PC-3 (cell line): ENCODE measurements at regions not wholly inside any gene's neighbourhood (a gene's known extent, or its start where the extent isn't known, plus 50 kb on each side); places are given as distances from the start of the nearest gene placed in this dataset.

ENCODE experiments used
- ATAC-seq: fragments of 200-7000 bp; cut with Tn5 transposase; 2 replicates; pipeline ENCODE4 v1.9.1; 2020; ENCODE audit warnings: mild to moderate bottlenecking, moderate library complexity
- BruUV-seq: library from RNA; stranded (reverse); fragments of 400-500 nt; replicated peaks from 2 replicates; lab custom pipeline; 2021; lab: Mats Ljungman, UMichigan
- CTCF ChIA-PET: fragments of 300-600 bp; sonication (Branson Sonifier 250); formaldehyde crosslinking; loops from one replicate; lab custom pipeline; 2022; ENCODE audit warnings: antibody characterized with exemption; lab: Charles Lee
- POLR2A ChIA-PET: fragments of 300-600 bp; sonication (Branson Sonifier 250); formaldehyde crosslinking; loops from one replicate; lab custom pipeline; 2022; ENCODE audit warnings: antibody characterized with exemption; ENCODE audit not compliant: unreplicated experiment; lab: Charles Lee
- DNase-seq: peaks from one replicate; pipeline ENCODE4 v3.0.0-alpha.2; 2015
- H2AFZ ChIP-seq: fragments of 300-600 bp; sonication (generic); 2 replicates; pipeline ENCODE4 v1.6.0; 2016; ENCODE audit warnings: antibody characterized with exemption, low read length
- H3F3A ChIP-seq: fragments of 300-600 bp; sonication (generic); one replicate; pipeline ENCODE4 v1.6.0; 2017; ENCODE audit warnings: antibody characterized with exemption, low read length, control low read depth, mild to moderate bottlenecking; ENCODE audit not compliant: unreplicated experiment
- H3K27ac ChIP-seq: fragments of 300-600 bp; sonication (generic); 2 replicates; pipeline ENCODE4 v1.5.1; 2016; ENCODE audit warnings: mild to moderate bottlenecking, low read length
- H3K27me3 ChIP-seq: fragments of 300-600 bp; sonication (generic); 2 replicates; pipeline ENCODE4 v1.6.1; 2016; ENCODE audit warnings: low read length, mixed read lengths
- H3K36me3 ChIP-seq: fragments of 300-600 bp; sonication (generic); 2 replicates; pipeline ENCODE4 v1.6.1; 2016; ENCODE audit warnings: low read depth, mixed run types, low read length, mixed read lengths
- H3K4me1 ChIP-seq: fragments of 300-600 bp; sonication (generic); 2 replicates; pipeline ENCODE4 v1.5.1; 2016; ENCODE audit warnings: low read length; ENCODE audit not compliant: insufficient read depth
- H3K4me2 ChIP-seq: fragments of 300-600 bp; sonication (generic); 2 replicates; pipeline ENCODE4 v1.6.0; 2016; ENCODE audit warnings: low read length
- H3K4me3 ChIP-seq: fragments of 300-600 bp; sonication (generic); 2 replicates; pipeline ENCODE4 v1.5.1; 2016; ENCODE audit warnings: mild to moderate bottlenecking, low read length, mixed read lengths
- H3K79me2 ChIP-seq: fragments of 300-600 bp; sonication (generic); 2 replicates; pipeline ENCODE4 v1.6.1; 2017; ENCODE audit warnings: low read length, mixed read lengths
- H3K9ac ChIP-seq: fragments of 300-600 bp; sonication (generic); 2 replicates; pipeline ENCODE4 v1.6.0; 2016; ENCODE audit warnings: mild to moderate bottlenecking, low read length
- H3K9me2 ChIP-seq: fragments of 300-600 bp; sonication (generic); replicated peaks from 2 replicates; pipeline ENCODE4 v1.6.1; 2016; ENCODE audit warnings: mixed run types, low read length, mixed read lengths
- H3K9me3 ChIP-seq: fragments of 300-600 bp; sonication (generic); 2 replicates; pipeline ENCODE4 v1.6.1; 2016; ENCODE audit warnings: low read length, mixed read lengths
- H4K20me1 ChIP-seq: fragments of 300-600 bp; sonication (generic); 2 replicates; pipeline ENCODE4 v1.6.1; 2016; ENCODE audit warnings: low read length, mixed read lengths
- CTCF ChIP-seq: fragments of 300-600 bp; sonication (generic); conservative IDR thresholded peaks from 2 replicates; pipeline ENCODE4 v1.5.1; 2017; ENCODE audit warnings: antibody characterized with exemption, low read depth, mild to moderate bottlenecking, low read length
- EZH2 ChIP-seq: fragments of 300-600 bp; sonication (generic); IDR thresholded peaks from one replicate; pipeline ENCODE4 v1.6.1; 2017; ENCODE audit warnings: antibody characterized with exemption, mild to moderate bottlenecking, low read length; ENCODE audit not compliant: unreplicated experiment
- EZH2phosphoT487 ChIP-seq: fragments of 300-600 bp; sonication (generic); IDR thresholded peaks from 2 replicates; pipeline ENCODE4 v1.6.1; 2018; ENCODE audit warnings: mild to moderate bottlenecking, antibody characterized with exemption, low read length, borderline replicate concordance
- intact Hi-C: fragments of 100-400 bp; cut with micrococcal nuclease; formaldehyde crosslinking; loops from 2 replicates; pipeline ENCODE4 v1.9.0; 2023

GRCh38 chr6:21859193-21859735, 265.7 kb downstream of the SOX4 start:
- H3K4me2 ChIP-seq = no peak overlapping the region
- H3K4me1 ChIP-seq = peaks cover 20% of the 10 kb centered on the region
- H4K20me1 ChIP-seq = no peaks in the 10 kb centered on the region
- no peak overlapping the region for H3K9ac ChIP-seq
- ChIA-PET POLR2A (no interaction called here), CTCF (no interaction called here)
- H3K79me2 ChIP-seq = no peaks in the 10 kb centered on the region
- no peak overlapping the region for H2AFZ ChIP-seq
- H3K4me3 ChIP-seq = no peak overlapping the region
- H3K36me3 ChIP-seq = no peaks in the 10 kb centered on the region
- BruUV-seq = no TSS peak
- peaks cover 3% of the 10 kb centered on the region for H3F3A ChIP-seq
- H3K9me2 ChIP-seq = no peaks in the 10 kb centered on the region
- intact Hi-C loops = no loop called here
- H3K27ac ChIP-seq = no peak overlapping the region
- H3K27me3 ChIP-seq = no peaks in the 10 kb centered on the region
- no peak for DNase-seq
- TF ChIP-seq CTCF (no peak), EZH2 (no peak), EZH2phosphoT487 (no peak)
- no peaks in the 10 kb centered on the region for H3K9me3 ChIP-seq
- no peak for ATAC-seq

DNA sequence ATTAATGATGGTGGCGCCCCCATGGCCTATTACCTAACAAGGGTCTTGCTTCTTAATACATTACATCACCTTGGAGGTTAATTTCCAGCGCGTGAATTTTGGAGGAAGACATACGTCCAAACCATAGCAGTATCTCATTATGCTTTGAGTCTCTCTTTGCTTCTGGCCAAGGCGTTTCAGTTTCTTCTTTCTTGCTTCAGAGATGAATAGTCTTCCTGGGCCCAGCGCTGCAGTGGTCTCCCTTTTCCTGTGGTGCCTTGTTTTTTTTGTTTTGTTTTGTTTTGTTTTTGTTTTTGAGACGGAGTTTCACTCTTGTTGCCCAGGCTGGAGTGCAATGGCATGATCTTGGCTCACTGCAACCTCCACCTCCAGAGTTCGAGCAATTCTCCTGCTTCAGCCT, 268.4 kb downstream of the SOX4 start:
- no peaks in the 10 kb centered on the region for H3K9me2 ChIP-seq
- no peak overlapping the region for H3K9ac ChIP-seq
- intact Hi-C loops = no loop called here
- no peaks in the 10 kb centered on the region for H3K36me3 ChIP-seq
- no peak overlapping the region for H3K27ac ChIP-seq
- no peak overlapping the region for H3K4me3 ChIP-seq
- DNase-seq (no peak), ATAC-seq (no peak)
- H4K20me1 ChIP-seq = no peaks in the 10 kb centered on the region
- no TSS peak for BruUV-seq
- H3K4me1 ChIP-seq = peaks cover 7% of the 10 kb centered on the region
- no peaks in the 10 kb centered on the region for H3F3A ChIP-seq
- CTCF ChIA-PET = no interaction called here
- TF ChIP-seq EZH2 (no peak), CTCF (no peak), EZH2phosphoT487 (no peak)
- no peak overlapping the region for H2AFZ ChIP-seq
- POLR2A ChIA-PET = no interaction called here
- H3K4me2 ChIP-seq = no peak overlapping the region
- H3K27me3 ChIP-seq = no peaks in the 10 kb centered on the region
- no peaks in the 10 kb centered on the region for H3K79me2 ChIP-seq
- no peaks in the 10 kb centered on the region for H3K9me3 ChIP-seq

DNA sequence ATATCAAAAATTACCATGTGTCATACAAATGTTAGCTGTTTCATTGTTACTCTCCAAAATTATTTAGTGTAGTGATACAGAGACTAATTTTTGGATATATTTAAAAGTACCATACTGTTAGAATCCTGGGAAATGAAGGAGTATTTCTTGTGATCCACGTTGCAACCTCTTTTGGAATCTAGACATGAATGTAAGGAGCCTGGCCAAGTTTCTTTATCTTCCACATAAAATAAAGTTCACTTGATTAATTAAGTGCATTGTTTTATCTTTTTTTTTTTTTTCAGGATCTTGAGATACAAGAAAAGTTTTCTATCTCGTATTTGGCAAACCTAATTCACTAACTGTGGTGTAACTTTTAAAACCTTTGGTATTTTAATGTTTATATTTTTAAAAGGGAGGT, 270.7 kb downstream of the SOX4 start:
- TF ChIP-seq EZH2phosphoT487 = no peak
- no peak for TF ChIP-seq EZH2
- intact Hi-C loops = no loop called here
- Histone ChIP-seq H3K27ac (no peak overlapping the region), H3K79me2 (no peaks in the 10 kb centered on the region), H2AFZ (no peak overlapping the region), H3K9ac (no peak overlapping the region), H3K4me1 (peaks cover 2% of the 10 kb centered on the region; the same call in 1 of the 2 replicates), H3K4me2 (no peak overlapping the region), H3K4me3 (no peak overlapping the region), H4K20me1 (no peaks in the 10 kb centered on the region), H3K36me3 (no peaks in the 10 kb centered on the region), H3K9me3 (no peaks in the 10 kb centered on the region), H3K9me2 (no peaks in the 10 kb centered on the region), H3K27me3 (no peaks in the 10 kb centered on the region), H3F3A (no peaks in the 10 kb centered on the region)
- ATAC-seq (no peak), DNase-seq (no peak)
- no TSS peak for BruUV-seq
- CTCF ChIA-PET = no interaction called here
- POLR2A ChIA-PET = no interaction called here
